PC-3 (cell line): ENCODE measurements at regions not wholly inside any gene's neighbourhood (a gene's known extent, or its start where the extent isn't known, plus 50 kb on each side); places are given as distances from the start of the nearest gene placed in this dataset.

Experiments
- ATAC-seq: fragments of 200-7000 bp; cut with Tn5 transposase; 2 replicates; pipeline ENCODE4 v1.9.1; 2020; ENCODE audit warnings: mild to moderate bottlenecking, moderate library complexity
- BruUV-seq: library from RNA; stranded (reverse); fragments of 400-500 nt; replicated peaks from 2 replicates; lab custom pipeline; 2021; lab: Mats Ljungman, UMichigan
- CTCF ChIA-PET: fragments of 300-600 bp; sonication (Branson Sonifier 250); formaldehyde crosslinking; loops from one replicate; lab custom pipeline; 2022; ENCODE audit warnings: antibody characterized with exemption; lab: Charles Lee
- POLR2A ChIA-PET: fragments of 300-600 bp; sonication (Branson Sonifier 250); formaldehyde crosslinking; loops from one replicate; lab custom pipeline; 2022; ENCODE audit warnings: antibody characterized with exemption; ENCODE audit not compliant: unreplicated experiment; lab: Charles Lee
- DNase-seq: peaks from one replicate; pipeline ENCODE4 v3.0.0-alpha.2; 2015
- H2AFZ ChIP-seq: fragments of 300-600 bp; sonication (generic); 2 replicates; pipeline ENCODE4 v1.6.0; 2016; ENCODE audit warnings: antibody characterized with exemption, low read length
- H3F3A ChIP-seq: fragments of 300-600 bp; sonication (generic); one replicate; pipeline ENCODE4 v1.6.0; 2017; ENCODE audit warnings: antibody characterized with exemption, low read length, control low read depth, mild to moderate bottlenecking; ENCODE audit not compliant: unreplicated experiment
- H3K27ac ChIP-seq: fragments of 300-600 bp; sonication (generic); 2 replicates; pipeline ENCODE4 v1.5.1; 2016; ENCODE audit warnings: mild to moderate bottlenecking, low read length
- H3K27me3 ChIP-seq: fragments of 300-600 bp; sonication (generic); 2 replicates; pipeline ENCODE4 v1.6.1; 2016; ENCODE audit warnings: low read length, mixed read lengths
- H3K36me3 ChIP-seq: fragments of 300-600 bp; sonication (generic); 2 replicates; pipeline ENCODE4 v1.6.1; 2016; ENCODE audit warnings: low read depth, mixed run types, low read length, mixed read lengths
- H3K4me1 ChIP-seq: fragments of 300-600 bp; sonication (generic); 2 replicates; pipeline ENCODE4 v1.5.1; 2016; ENCODE audit warnings: low read length; ENCODE audit not compliant: insufficient read depth
- H3K4me2 ChIP-seq: fragments of 300-600 bp; sonication (generic); 2 replicates; pipeline ENCODE4 v1.6.0; 2016; ENCODE audit warnings: low read length
- H3K4me3 ChIP-seq: fragments of 300-600 bp; sonication (generic); 2 replicates; pipeline ENCODE4 v1.5.1; 2016; ENCODE audit warnings: mild to moderate bottlenecking, low read length, mixed read lengths
- H3K79me2 ChIP-seq: fragments of 300-600 bp; sonication (generic); 2 replicates; pipeline ENCODE4 v1.6.1; 2017; ENCODE audit warnings: low read length, mixed read lengths
- H3K9ac ChIP-seq: fragments of 300-600 bp; sonication (generic); 2 replicates; pipeline ENCODE4 v1.6.0; 2016; ENCODE audit warnings: mild to moderate bottlenecking, low read length
- H3K9me2 ChIP-seq: fragments of 300-600 bp; sonication (generic); replicated peaks from 2 replicates; pipeline ENCODE4 v1.6.1; 2016; ENCODE audit warnings: mixed run types, low read length, mixed read lengths
- H3K9me3 ChIP-seq: fragments of 300-600 bp; sonication (generic); 2 replicates; pipeline ENCODE4 v1.6.1; 2016; ENCODE audit warnings: low read length, mixed read lengths
- H4K20me1 ChIP-seq: fragments of 300-600 bp; sonication (generic); 2 replicates; pipeline ENCODE4 v1.6.1; 2016; ENCODE audit warnings: low read length, mixed read lengths
- EZH2 ChIP-seq: fragments of 300-600 bp; sonication (generic); IDR thresholded peaks from one replicate; pipeline ENCODE4 v1.6.1; 2017; ENCODE audit warnings: antibody characterized with exemption, mild to moderate bottlenecking, low read length; ENCODE audit not compliant: unreplicated experiment
- EZH2phosphoT487 ChIP-seq: fragments of 300-600 bp; sonication (generic); IDR thresholded peaks from 2 replicates; pipeline ENCODE4 v1.6.1; 2018; ENCODE audit warnings: mild to moderate bottlenecking, antibody characterized with exemption, low read length, borderline replicate concordance
- intact Hi-C: fragments of 100-400 bp; cut with micrococcal nuclease; formaldehyde crosslinking; loops from 2 replicates; pipeline ENCODE4 v1.9.0; 2023
- TF ChIP-seq, protein P1 (sequence below): fragments of 300-600 bp; sonication (generic); conservative IDR thresholded peaks from 2 replicates; pipeline ENCODE4 v1.5.1; 2017; ENCODE audit warnings: antibody characterized with exemption, low read depth, mild to moderate bottlenecking, low read length

DNA sequence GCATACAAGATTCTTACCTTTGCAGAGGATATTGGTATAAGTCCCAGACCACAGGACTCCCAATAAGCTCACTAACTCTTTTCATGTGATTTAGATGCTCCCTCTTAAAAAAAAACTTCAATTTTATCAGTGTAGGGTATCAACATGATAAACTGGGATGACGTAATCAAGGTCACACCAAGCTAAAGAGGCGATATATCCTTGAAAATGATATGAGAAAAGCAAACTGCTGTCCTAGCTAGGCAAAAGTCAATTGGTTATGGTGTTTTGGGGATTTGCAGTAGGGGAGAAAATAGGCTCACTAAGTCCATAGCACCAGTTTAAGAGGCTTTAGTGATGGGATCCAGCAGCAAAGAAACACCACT lies 354.4 kb downstream of the DIRAS2 start:
- H3K79me2 ChIP-seq: no peaks in the 10 kb centered on the region
- H2AFZ ChIP-seq: no peak overlapping the region
- no peak overlapping the region for H3K4me2 ChIP-seq
- no peaks in the 10 kb centered on the region for H3K9me2 ChIP-seq
- ChIA-PET CTCF (no interaction called here), POLR2A (no interaction called here)
- no peaks in the 10 kb centered on the region for H3K9me3 ChIP-seq
- H3K9ac ChIP-seq: no peak overlapping the region
- H3K4me1 ChIP-seq: no peaks in the 10 kb centered on the region
- no peak overlapping the region for H3K27ac ChIP-seq
- no peaks in the 10 kb centered on the region for H3K36me3 ChIP-seq
- BruUV-seq: no TSS peak
- H3F3A ChIP-seq: no peaks in the 10 kb centered on the region
- H3K27me3 ChIP-seq: no peaks in the 10 kb centered on the region
- H3K4me3 ChIP-seq: no peak overlapping the region
- no peaks in the 10 kb centered on the region for H4K20me1 ChIP-seq
- TF ChIP-seq EZH2 (no peak), EZH2phosphoT487 (no peak)
- TF ChIP-seq, protein P1, sequence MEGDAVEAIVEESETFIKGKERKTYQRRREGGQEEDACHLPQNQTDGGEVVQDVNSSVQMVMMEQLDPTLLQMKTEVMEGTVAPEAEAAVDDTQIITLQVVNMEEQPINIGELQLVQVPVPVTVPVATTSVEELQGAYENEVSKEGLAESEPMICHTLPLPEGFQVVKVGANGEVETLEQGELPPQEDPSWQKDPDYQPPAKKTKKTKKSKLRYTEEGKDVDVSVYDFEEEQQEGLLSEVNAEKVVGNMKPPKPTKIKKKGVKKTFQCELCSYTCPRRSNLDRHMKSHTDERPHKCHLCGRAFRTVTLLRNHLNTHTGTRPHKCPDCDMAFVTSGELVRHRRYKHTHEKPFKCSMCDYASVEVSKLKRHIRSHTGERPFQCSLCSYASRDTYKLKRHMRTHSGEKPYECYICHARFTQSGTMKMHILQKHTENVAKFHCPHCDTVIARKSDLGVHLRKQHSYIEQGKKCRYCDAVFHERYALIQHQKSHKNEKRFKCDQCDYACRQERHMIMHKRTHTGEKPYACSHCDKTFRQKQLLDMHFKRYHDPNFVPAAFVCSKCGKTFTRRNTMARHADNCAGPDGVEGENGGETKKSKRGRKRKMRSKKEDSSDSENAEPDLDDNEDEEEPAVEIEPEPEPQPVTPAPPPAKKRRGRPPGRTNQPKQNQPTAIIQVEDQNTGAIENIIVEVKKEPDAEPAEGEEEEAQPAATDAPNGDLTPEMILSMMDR: no peak
- intact Hi-C loops: no loop called here
- DNase-seq: no peak
- ATAC-seq: no peak

DNA sequence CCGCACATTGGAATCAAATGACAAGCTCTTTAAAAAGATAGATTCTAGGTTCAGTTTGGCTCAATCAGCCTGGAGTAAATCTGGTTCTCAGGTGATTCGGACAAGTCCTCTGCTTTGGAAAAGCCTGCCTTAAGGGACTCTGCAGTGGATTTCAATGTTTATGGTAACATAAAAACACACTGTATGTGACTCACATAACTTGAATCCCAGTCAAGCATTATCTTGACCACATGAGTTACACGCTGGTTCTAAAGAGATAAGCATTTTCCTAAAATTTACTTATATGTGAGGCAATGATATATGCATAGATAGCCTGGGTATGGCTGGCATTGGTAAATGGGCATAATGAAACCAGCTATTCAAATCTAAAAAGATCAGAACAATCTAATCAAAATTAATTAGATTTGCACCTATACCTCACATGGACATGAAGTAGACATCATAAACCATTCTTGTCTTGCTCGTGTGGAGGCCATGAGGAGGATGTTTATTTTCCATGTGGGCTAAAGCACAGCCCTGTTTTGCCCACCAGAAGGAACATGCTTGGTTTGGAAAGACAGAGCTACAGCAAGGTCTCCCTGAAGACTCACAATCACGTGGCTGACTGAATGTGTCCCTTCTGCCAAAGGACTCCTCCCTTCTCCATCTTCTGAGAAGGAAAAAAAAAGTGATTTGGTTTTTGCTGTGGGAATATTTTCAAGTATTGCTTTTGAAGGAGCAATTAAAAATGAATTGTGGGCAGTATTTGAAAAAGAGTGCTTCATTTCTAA lies 351.7 kb downstream of the DIRAS2 start:
- no peak overlapping the region for H3K4me2 ChIP-seq
- no peak overlapping the region for H3K9ac ChIP-seq
- H3F3A ChIP-seq: no peaks in the 10 kb centered on the region
- ATAC-seq (no peak), DNase-seq (no peak)
- TF ChIP-seq EZH2 (no peak), EZH2phosphoT487 (no peak)
- TF ChIP-seq, protein P1: no peak
- no peak overlapping the region for H2AFZ ChIP-seq
- POLR2A ChIA-PET: no interaction called here
- CTCF ChIA-PET: no interaction called here
- H3K9me2 ChIP-seq: no peaks in the 10 kb centered on the region
- H3K4me3 ChIP-seq: no peak overlapping the region
- H3K27me3 ChIP-seq: no peaks in the 10 kb centered on the region
- BruUV-seq: no TSS peak
- H3K9me3 ChIP-seq: no peaks in the 10 kb centered on the region
- no peaks in the 10 kb centered on the region for H4K20me1 ChIP-seq
- H3K27ac ChIP-seq: no peak overlapping the region
- H3K4me1 ChIP-seq: no peaks in the 10 kb centered on the region
- H3K36me3 ChIP-seq: no peaks in the 10 kb centered on the region
- H3K79me2 ChIP-seq: no peaks in the 10 kb centered on the region
- intact Hi-C loops: no loop called here

DNA sequence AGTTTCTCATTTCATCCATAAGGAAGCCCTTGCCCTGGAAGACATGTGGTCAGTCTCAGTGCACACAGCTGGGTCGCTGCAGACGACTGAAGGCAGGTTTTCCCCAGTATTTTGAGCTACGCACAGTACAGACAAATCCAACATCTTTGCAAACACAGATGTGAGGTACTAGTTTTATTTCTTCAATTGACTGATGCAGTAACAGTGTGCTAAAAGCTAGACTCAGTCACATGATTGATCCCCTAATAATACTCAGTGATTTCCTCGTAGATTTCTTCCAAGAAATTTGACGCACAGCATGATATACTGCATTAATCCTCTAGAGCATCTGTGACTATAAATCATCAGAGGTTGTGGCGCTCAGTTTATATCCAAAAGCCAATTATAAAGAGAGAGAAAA lies 346.1 kb downstream of the DIRAS2 start:
- H3F3A ChIP-seq: no peaks in the 10 kb centered on the region
- no TSS peak for BruUV-seq
- H3K79me2 ChIP-seq: no peaks in the 10 kb centered on the region

More for the DNA sequence above, 346.1 kb downstream of the DIRAS2 start:
- no peak for DNase-seq
- Histone ChIP-seq H3K27ac (no peak overlapping the region), H3K36me3 (no peaks in the 10 kb centered on the region), H3K4me2 (no peak overlapping the region), H3K9ac (no peak overlapping the region), H3K27me3 (no peaks in the 10 kb centered on the region), H3K9me3 (no peaks in the 10 kb centered on the region), H3K4me3 (no peak overlapping the region), H2AFZ (no peak overlapping the region), H3K9me2 (no peaks in the 10 kb centered on the region), H4K20me1 (no peaks in the 10 kb centered on the region), H3K4me1 (peaks cover 3% of the 10 kb centered on the region; the same call in 1 of the 2 replicates)
- ChIA-PET CTCF (no interaction called here), POLR2A (no interaction called here)
- intact Hi-C loops: no loop called here
- TF ChIP-seq, protein P1: no peak
- no peak for TF ChIP-seq EZH2
- TF ChIP-seq EZH2phosphoT487: no peak
- ATAC-seq: no peak
